PFSK-1 (cell line): ENCODE measurements at regions not wholly inside any gene's neighbourhood (a gene's known extent, or its start where the extent isn't known, plus 50 kb on each side); places are given as distances from the start of the nearest gene placed in this dataset.

Experiments used
- FOXP2 ChIP-seq: optimal IDR thresholded peaks from 2 replicates; pipeline ENCODE3; 2011; ENCODE audit warnings: borderline replicate concordance, control low read depth, inconsistent platforms; ENCODE audit not compliant: insufficient read depth; ENCODE audit errors: extremely low read length, extremely low read depth
- POLR2AphosphoS5 ChIP-seq: IDR thresholded peaks from 2 replicates; pipeline ENCODE4 v1.6.1; 2012; ENCODE audit warnings: low read depth, mild to moderate bottlenecking, control low read depth, low read length, moderate library complexity
- SIN3A ChIP-seq: IDR thresholded peaks from 2 replicates; pipeline ENCODE4 v1.6.1; 2012; ENCODE audit warnings: mild to moderate bottlenecking, low read length, moderate library complexity, borderline replicate concordance; ENCODE audit not compliant: insufficient read depth
- TAF1 ChIP-seq: IDR thresholded peaks from 2 replicates; pipeline ENCODE4 v1.6.1; 2012; ENCODE audit warnings: low read length, control low read depth, borderline replicate concordance; ENCODE audit not compliant: insufficient read depth
- TF ChIP-seq, protein P1 (sequence below), 2 experiments: IDR thresholded peaks; 2 replicates each; pipeline versions ENCODE4 v1.6.1 to v1.8.0; 2011 to 2012; ENCODE audit warnings: low read depth in 2 of 2, low read length in 2 of 2, control low read depth in 1 of 2, inconsistent platforms in 1 of 2, mild to moderate bottlenecking in 1 of 2, moderate library complexity in 1 of 2; ENCODE audit not compliant: insufficient read depth in 1 of 2

DNA sequence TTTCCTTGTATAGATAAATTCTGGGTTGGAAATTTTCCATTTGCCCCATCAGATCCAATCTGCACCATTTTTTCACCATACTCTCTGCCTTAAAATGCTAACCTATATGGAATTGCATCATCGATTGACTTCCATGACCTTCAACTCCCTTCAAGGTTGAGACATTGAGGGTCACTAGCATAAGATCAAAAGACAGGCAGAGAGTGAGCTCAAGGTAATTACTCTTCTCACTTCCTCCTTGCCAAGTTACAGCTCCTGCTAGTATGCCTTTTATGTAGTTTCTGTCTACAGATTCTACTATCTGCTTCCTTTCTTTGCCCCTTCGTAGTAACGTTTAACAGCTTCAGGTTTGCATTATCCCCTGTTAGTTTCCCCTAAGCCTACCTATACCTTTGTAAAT, 1127.7 kb upstream of the LRRTM3 start:
- no peak for TF ChIP-seq POLR2AphosphoS5
- TF ChIP-seq SIN3A: no peak
- TF ChIP-seq, protein P1, sequence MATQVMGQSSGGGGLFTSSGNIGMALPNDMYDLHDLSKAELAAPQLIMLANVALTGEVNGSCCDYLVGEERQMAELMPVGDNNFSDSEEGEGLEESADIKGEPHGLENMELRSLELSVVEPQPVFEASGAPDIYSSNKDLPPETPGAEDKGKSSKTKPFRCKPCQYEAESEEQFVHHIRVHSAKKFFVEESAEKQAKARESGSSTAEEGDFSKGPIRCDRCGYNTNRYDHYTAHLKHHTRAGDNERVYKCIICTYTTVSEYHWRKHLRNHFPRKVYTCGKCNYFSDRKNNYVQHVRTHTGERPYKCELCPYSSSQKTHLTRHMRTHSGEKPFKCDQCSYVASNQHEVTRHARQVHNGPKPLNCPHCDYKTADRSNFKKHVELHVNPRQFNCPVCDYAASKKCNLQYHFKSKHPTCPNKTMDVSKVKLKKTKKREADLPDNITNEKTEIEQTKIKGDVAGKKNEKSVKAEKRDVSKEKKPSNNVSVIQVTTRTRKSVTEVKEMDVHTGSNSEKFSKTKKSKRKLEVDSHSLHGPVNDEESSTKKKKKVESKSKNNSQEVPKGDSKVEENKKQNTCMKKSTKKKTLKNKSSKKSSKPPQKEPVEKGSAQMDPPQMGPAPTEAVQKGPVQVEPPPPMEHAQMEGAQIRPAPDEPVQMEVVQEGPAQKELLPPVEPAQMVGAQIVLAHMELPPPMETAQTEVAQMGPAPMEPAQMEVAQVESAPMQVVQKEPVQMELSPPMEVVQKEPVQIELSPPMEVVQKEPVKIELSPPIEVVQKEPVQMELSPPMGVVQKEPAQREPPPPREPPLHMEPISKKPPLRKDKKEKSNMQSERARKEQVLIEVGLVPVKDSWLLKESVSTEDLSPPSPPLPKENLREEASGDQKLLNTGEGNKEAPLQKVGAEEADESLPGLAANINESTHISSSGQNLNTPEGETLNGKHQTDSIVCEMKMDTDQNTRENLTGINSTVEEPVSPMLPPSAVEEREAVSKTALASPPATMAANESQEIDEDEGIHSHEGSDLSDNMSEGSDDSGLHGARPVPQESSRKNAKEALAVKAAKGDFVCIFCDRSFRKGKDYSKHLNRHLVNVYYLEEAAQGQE (IDR thresholded peaks at IDR 0.05; ENCODE audit: insufficient read depth in 1 of 2, low read depth in 2 of 2, low read length in 2 of 2): no peak
- no peak for TF ChIP-seq TAF1
- TF ChIP-seq FOXP2: no peak
